ENCODE measurements at regions not wholly inside any gene's neighbourhood (a gene's known extent, or its start where the extent isn't known, plus 50 kb on each side); places are given as distances from the start of the nearest gene placed in this dataset.
"Not testable (repeated sequence)": the region's sequence is repeated elsewhere in the genome, so short reads cannot be mapped to it uniquely, and the experiment has no call there.

DNA sequence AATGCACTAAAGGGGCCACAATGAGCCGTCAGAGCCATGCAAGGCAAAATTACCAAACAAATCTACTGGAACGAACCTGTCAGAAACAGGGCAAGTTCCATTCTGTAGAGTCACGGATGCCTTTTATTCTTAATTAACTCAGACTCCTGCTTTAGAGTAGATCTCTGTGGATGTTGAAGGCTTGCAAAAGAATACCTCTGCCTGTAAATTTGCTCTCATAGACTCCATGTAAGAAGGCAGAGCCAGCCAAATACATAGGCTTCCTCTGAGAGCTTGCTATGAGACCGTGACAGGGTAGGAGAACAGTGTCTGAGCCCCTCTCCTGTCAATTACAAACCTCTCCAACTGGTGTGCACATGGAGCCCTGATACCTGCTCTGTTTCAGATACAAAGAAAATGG is 787.9 kb upstream of the POM121L12 start:
- DNase-seq = no peak

DNA sequence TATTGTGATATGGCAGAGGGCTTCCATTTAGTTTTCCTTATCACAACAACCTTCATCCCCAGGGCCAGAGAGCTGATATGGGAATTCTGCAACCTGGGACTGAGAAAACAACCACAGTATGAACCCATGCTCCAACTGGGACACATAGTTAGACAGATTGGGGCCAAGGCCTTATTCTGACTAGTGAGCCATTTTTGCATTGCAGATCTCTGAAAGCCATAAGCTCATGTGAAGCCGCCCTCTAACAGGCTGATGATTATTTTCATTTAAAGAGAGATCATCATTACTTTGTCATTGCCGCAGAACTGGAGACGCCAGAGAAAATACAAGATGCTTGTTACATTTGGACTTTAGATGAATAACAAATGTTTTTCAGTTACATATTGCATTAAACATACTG is 791.7 kb upstream of the POM121L12 start:
- DNase-seq = no peak

DNA sequence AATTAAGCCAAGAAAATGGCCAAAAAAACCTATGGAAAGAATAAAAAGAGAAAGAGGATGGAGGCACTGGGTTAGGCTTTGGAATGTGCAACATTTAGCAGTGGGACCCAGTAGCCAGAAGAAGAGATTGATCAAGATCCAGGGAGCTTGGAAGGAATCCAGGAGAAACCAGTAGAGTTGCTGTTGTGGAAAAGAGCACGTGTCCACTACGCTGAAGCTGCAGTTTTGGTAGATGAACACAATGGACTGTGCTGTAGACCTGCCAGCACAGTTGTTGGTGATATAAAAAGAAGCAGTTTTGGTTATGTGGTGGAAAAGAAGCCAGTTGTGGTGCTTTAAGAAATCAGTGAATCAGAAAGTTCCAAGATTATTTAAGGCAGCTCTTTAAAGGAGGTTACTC is 802.2 kb upstream of the POM121L12 start:
- DNase-seq = no peak

DNA sequence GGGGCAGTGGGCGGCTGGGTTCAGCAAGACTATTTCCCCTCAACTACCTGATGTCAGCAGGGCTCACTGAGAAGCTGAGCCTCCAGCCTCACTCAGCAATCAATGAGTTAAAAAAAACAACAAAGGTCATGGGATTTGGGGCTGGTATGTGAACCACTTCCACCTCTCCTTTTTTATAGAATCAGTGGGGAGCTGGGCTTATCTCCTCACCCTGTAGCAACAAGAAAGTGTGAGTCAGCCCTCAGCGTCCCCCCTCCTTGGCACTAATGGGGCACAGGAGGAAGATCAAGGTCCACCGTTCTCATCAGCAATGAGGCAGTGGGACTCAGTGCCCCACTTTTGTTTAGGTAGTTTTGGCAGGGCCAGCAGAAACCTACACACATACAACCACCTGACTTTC is 823.5 kb upstream of the POM121L12 start:
- no peak for DNase-seq

DNA sequence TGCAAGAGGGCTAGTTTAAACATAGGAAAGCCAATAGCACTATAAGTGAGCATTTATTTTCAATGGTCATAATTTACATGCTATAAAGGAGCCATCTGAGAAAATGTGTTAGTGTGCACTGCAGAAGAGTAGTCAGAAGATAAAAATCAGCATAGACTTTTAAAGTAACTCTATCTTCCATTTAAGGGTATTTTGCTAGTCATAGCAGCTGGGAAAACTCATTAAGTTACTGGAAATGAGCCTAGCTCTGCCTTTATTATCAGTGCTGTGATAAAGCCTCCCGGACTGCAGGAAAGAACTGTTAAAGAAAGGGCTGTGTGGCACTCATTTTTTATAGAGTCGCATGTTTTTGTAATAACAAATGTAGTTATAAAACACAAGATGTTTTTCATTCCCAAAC is 825.8 kb upstream of the POM121L12 start:
- no peak for DNase-seq

DNA sequence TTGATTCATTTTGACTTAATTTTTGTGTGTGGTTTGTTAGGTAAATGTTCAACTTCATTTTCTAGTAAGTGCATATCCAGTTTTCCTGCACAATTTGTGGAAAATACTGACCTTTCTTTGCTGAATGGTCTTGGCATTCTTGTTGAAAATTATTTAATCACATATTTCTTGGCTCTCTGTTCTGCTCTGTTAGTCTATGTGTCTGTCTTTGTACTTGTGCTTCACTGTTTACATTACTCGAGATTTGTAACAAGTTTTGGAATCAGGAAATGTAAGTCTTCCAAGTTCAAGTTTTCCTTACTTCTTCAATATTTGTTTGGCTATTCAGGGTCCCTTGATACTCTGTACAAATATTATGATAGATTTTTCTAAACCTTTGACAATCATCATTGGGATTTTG is 838.2 kb upstream of the POM121L12 start:
- DNase-seq = no peak

DNA sequence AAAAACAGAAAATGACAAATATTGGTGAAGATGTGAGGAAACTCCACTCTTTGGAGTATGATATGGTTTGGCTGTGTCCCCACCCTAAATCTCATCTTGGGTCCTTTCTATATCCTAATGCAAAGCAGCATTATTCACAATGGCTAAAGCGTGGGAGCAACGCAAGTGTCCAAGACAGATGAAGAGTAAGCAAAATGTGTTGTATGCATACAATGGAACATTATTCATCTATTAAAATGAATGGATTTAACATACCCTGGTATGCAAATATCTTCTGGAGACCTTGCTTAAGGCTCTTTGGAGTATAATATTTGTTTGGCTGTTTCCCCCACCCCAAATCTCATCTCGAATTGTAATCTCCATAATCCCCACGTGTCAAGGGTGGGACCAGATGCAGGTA is 839.8 kb upstream of the POM121L12 start:
- no peak for DNase-seq

DNA sequence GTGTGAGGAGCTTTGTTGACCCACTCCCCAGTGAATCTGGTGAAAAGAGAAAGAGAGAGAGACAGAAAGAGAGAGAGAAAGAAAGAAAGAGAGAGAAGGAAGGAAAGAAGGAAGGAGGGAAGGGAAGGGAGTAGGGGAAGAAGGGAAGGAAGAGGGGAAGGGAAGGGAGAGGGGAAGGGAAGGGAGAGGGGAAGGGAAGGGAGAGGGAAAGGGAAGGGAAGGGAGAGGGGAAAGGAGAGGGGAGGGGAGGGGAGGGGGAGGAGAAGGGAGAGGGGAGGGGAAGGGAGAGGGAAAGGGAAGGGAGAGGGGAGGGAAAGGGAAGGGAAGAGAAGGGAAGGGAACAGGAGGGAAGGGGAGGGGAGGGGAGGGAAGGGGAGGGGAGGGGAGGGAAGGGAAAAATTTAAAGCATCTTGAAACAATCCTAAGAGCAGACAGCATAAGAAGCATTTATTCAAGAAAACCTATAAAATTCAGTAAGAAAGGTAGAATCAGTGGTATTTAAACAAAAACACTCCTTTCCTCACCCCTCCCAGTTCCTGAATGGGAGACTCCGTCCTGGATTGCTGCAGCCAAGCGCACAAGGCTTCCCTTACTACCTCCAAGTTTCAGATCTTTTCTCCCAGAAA is 846.2 kb upstream of the POM121L12 start:
- no peak for DNase-seq

DNA sequence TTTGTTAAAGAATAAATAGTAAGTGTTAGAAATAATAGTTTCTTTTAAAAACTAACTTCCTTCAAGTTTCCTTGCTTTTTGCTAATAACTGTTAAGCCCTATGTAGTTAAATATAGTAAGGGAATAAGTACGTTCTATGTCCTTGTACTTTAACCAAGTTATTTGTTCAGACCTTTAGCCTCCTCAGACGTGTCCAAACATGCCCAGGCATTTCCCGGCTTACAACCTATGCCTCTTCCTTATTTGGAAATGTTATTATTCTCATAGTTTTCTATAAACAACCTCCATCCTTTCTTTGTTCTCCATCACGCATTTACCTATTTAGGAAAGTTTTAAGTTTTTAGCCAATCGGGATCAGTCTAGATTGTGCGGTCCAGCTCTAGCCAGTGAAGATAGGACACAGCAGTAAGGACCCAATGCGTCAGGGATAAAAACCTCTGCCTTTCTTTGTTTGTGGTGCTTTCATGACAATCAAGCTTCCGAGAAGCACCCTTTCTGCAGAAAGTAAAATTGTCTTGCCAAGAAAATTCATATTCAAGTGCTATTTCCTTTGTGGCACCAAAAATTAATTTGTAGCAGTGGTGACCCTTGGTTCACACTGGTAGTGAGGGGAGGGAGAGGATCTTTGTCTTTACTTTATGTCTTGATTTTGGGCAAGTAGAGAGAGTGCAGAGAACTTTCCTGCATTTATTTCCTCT is 851.3 kb upstream of the POM121L12 start:
- DNase-seq = no peak

DNA sequence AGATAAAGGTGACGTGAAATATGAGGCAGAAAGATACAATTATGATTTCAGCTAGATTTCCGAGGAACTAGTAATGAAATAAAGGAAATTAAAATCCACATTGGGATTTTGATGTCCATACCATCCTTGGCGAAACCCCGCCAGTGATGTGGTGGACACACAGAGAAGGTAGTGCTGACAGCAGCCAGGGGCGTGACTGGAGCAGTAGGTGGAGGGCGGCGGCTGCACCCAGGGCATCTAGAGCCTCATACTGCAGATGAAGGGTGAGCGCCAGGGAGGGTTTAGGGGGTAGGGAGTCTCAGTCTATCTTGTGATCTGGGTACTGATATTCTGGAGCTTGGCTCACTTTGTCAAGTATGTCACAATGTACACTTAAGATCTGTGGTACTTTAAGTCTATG is 855.5 kb upstream of the POM121L12 start:
- no peak for DNase-seq

DNA sequence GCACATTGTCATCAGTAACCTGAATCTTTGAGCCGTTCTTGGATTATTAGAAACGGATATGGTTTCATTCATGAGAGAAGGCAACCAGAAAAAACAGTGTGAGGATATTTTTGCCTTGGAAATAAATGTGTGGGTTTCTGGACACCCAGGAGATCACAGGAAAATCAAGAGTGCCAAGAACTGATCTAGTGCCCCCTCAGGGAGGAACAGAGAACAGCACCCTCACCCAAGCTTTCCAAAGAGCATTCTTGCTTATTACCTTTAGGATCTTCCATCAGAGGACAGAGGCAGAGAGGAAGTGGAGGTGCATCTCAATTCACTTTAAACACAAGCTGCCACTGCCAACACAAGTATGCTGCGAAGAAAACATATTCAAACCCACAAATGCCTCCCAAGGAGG is 851.5 kb upstream of the COBL start:
- DNase-seq = no peak

DNA sequence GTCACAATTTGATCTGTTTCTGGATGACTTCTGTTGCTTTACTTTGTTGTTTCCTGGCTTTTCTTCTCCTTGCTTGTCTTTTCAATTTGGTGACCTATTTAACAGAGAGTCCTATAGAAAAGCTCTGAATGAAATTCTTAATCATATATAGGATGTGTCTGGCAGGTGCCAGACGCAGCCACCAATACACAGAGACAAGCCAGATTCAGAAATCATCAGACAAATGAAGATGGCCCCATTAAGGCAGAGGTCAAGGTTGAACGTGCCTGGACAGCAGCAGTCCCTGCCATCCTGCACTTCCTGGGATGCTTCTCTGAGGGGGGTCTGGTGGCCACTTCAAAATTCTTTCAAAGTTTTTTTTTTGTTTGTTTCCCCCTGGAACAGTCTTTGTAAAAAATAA is 846.7 kb upstream of the COBL start:
- no peak for DNase-seq

DNA sequence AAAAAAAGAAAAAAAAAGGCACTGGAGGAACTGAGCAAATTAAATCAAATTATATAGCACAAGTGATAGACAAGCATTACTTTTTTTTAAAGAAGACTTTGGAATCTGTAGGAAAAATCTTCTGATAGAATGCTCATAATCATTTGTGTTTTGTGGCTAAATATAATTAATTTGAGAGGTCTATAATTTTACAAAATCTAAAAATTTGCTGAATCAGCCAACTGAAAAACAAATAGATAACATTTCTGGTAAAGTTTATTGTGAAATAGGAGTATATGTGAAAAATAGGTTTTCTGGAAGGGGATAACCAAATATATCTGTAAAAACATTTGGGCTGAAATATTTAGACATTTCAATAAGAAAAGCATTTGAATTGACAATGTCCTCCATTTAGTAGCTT is 844.9 kb upstream of the COBL start:
- DNase-seq = no peak

DNA sequence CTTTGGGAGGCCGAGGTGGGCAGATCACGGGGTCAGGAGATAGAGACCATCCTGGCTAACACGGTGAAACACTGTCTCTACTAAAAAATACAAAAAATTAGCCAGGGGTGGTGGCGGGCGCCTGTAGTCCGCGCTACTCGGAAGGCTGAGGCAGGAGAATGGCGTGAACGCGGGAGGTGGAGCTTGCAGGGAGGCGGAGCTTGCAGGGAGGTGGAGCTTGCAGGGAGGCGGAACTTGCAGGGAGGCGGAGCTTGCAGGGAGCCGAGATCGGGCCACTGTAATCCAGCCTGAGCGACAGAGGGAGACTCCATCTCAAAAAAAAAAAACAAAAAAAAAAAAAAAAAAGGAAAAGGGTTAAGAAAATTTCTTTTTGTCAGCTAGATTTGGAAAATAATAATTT is 842.8 kb upstream of the COBL start:
- not testable (repeated sequence) for DNase-seq

DNA sequence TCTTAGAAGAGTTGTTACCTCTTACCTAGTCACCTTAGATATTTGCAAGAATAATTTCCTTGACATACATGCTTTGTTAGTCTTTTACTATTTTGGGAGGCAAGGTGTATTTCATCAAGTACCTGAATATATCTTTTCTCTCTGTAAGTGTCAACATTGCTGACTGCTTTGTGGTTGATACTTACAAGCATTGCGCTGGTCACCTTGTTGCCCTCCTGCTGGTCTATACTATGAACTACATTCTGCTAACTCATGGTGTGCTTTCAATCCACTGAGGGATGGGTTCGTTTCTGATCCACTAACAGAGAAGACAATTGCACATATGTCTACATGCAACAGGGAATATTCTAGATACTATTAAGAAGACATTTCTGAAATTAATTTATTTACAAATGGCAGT is 837.8 kb upstream of the COBL start:
- DNase-seq = no peak

DNA sequence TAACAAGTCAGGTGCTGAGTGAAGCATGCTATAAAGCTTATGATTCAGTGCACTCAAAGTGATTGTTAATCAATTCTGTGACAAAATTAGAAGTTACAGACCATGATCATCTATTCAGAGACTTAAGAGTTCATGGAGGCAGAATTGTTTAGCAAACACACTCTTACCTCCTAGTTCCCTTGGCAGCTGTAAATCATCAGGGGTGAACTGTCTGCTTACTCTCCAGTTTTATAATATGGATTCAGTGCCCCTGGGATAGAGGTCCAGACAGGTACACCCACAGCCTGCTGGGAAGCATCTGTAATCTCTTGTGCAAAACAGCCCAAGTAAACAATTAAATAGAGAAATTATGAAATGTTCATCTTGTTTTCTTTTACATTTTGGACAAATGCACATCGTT is 835.0 kb upstream of the COBL start:
- no peak for DNase-seq

DNA sequence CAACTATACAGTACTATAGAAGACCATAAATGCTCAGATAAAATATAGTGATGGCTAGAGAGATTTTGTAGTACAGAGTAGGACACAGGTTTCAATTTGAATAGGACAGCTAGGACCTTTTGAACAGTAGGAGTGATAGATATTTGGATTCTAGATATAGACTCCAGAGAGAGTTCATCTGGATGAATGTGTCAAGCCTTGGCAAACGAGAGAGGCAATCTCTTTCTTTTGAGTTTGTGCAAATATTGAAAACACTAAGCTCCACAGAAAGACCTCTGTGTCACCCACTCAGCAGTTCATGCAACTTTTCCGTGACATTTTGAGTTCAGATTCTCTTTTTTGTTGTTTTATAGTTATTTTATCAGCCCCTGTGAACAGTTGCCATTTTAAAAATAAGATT is 834.3 kb upstream of the COBL start:
- DNase-seq = no peak

DNA sequence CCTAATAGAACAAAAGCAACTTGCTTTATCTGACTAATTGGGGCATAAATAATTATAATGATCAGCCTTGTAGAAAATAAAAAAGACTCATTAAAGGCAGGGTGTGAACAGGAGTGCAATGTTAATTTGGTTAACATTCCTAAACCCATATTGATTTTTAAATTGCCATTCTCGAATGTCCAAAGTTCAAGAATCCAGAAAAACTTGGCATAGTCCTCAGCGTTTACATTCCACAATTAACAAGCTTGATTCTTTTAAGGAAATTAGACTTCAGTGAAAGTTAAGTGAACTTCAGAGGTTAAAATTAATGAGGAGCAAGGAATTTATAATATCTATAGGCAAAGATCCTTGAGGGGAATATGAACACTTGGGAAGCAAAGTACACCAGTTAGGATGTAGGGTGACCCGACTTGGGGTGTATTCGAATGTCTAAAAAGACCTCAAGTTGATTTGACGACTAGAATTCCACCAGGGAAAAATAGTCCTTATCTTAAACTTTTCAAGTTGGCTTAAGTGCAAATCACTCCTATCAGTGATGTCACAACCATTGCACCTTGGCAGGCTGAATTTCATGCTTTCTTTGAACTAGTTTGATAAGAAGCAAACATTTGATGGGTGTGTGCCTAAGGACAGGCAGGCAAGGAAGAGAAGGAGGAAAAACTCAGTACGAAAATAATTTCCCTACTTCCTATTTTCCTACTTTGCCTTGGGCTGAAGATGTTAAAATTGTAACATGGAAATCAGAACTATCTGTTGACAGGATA is 830.4 kb upstream of the COBL start:
- no peak for DNase-seq

DNA sequence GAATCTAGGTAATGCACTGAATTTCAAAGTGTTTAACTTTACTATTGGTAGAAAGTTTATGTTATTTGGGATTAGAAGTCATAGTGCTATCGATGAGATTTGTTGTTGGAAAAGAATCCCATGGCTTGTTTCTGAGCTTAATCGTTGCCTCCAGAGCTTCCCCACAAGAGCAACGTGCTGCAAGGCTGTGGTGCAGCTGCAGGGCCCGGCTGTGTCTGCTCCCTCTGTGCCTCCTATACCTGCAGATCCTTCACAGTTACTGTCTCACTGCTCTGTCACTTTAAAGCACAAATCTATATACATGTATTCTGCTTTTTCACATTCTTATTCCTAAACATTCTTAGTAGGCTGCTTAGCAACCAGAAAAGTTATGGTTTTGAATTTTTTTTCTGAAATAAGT is 826.6 kb upstream of the COBL start:
- DNase-seq = no peak

DNA sequence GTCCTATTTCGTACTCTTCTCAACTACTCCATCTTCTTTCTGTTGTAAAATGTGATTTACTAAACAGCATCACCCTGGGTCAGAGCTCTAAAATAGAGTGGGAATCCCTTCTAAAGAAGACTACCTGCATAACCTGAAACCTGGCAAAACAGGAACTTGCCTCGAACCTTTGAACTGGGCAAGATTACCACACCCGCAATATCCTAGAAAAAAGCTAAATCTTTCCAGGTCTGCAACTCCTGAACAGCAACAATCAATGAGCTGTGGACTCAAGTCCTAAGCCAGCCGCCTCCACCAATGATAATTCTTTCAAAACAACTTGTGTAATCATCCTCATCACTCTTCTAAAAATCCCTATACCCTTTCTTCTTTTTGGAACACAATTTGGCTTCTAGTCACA is 824.2 kb upstream of the COBL start:
- DNase-seq = no peak

DNA sequence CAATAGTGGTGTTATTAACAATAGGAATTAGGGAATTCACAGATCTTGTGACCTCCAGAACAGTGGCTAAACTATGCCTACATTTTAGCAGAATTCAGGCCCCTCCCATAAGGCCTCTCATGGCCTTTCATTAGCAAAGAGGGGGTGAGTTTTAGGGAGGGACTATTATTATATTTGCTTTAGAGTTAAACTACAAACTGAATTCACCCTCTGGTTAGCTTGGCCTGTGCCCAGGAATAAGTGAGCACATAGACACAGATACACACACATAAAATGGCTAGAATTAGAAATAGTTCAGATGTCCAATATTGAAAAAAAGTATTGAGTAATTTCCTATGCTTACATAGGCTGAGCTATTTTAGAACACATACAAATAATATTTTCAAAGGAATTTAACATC is 818.8 kb upstream of the COBL start:
- DNase-seq = no peak

DNA sequence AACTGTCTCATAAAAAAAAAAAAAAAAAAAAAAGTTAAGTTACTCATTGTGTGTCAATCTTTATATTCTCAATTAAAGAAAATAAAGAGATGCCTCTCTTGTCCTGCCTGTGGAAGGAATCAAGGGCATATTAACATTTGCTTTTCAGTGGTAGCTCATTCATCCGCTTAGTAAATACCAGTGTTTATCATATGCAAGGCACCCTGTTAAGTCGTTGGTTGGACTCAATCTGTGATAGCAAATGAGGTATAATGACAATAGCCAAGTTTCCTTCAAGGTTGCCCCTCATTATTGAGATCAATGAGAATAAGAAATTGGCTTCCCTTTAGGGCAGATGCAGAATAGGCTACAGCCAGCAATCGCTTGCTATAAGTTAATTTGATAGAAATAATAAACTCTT is 812.7 kb upstream of the COBL start:
- no peak for DNase-seq

DNA sequence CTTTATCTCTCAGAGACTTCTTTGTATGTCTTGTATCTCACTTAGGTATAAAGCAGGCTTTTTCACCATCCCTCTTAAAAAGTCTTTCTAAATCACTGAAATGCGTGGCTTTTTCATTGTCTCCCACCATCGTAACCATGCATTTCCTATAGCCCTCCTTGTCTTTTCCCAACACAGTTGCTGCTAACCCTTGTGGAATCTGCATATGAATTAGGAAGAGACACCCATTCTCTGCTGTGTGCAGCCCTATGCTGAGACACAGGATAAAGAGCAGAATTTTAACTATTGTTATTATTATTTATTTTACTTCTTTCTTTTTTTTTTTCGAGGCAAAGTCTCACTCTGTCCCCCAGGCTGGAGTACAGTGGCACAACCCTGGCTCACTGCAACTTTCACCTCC is 804.3 kb upstream of the COBL start:
- no peak for DNase-seq

DNA sequence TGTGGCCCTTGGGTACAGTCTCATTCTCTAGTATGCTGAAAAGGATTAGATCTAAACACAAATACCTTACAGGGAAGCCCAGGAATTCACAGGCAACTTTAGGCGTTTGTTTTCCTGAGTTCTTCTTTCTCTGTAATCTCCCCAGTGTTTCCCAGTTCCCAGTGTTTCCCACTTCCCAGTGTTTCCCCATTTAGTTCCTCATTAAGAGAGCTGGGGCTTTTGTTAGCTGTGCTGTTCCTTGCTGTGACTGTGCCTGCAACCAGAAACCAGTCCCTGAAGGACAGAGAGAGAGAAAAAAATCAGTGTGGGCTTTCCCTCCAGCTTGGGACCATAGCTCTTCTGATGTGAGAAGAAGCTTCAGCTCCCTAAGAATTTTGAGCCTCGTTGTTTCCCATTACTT is 802.9 kb upstream of the COBL start:
- DNase-seq = no peak

DNA sequence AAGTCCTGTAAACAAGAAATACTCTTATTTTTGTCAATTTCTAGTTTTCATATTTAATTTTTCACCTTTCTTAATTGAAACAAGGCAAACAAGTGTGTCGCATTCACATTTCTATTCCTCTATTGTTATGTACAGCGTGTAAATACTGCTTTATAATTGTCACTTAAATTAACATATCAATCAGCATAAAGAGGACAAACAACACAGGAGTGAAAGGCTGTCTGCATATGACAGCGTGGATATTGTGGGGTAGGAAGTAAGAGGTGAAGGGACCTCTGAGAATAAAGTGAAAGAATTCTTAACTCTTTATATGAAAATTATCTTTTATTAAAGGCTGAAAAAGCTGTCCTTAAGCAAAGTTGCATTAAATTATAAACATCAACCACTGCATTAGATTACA is 797.9 kb upstream of the COBL start:
- DNase-seq = no peak
